Spleen (tissue), 11 donors: ENCODE measurements at regions not wholly inside any gene's neighbourhood (a gene's known extent, or its start where the extent isn't known, plus 50 kb on each side); places are given as distances from the start of the nearest gene placed in this dataset.

ENCODE experiments used
- DNase-seq: peaks from one replicate; pipeline ENCODE4 v3.0.0-alpha.2; 2020
- H3K27ac ChIP-seq, 8 donors: fragments of 200-600 bp; sonication (generic) in 7 of 8; 1 replicate in 4 of 8; 2 replicates in 4 of 8; pipeline versions ENCODE4 v1.5.0 to v1.8.0; 2016 to 2021; ENCODE audit warnings: inconsistent platforms in 4 of 8, mild to moderate bottlenecking in 4 of 8, moderate library complexity in 1 of 8
- H3K27me3 ChIP-seq, 7 donors: fragments of 200-600 bp; sonication (generic) in 6 of 7; replicated peaks in 1 of 7; 1 replicate in 4 of 7; 2 replicates in 3 of 7; pipeline versions ENCODE4 v1.5.0 to v1.8.0; 2016 to 2021; ENCODE audit warnings: inconsistent platforms in 3 of 7, mild to moderate bottlenecking in 1 of 7
- H3K36me3 ChIP-seq, 6 donors: fragments of 200-600 bp; sonication (generic) in 5 of 6; 1 replicate in 4 of 6; 2 replicates in 2 of 6; pipeline versions ENCODE4 v1.5.0 to v1.8.0; 2016 to 2021; ENCODE audit warnings: inconsistent platforms in 2 of 6
- H3K4me1 ChIP-seq, 6 donors: fragments of 200-600 bp; sonication (generic) in 5 of 6; 1 replicate in 3 of 6; 2 replicates in 3 of 6; pipeline versions ENCODE4 v1.5.0 to v1.8.0; 2016 to 2021; ENCODE audit warnings: inconsistent platforms in 3 of 6
- H3K4me3 ChIP-seq, 8 donors: fragments of 200-600 bp; sonication (generic) in 7 of 8; 1 replicate in 4 of 8; 2 replicates in 4 of 8; pipeline versions ENCODE4 v1.5.0 to v1.8.0; 2016 to 2021; ENCODE audit warnings: inconsistent platforms in 4 of 8, mild to moderate bottlenecking in 4 of 8, moderate library complexity in 2 of 8
- H3K9me3 ChIP-seq, 8 donors: fragments of 200-600 bp; sonication (generic) in 7 of 8; 1 replicate in 4 of 8; 2 replicates in 4 of 8; pipeline versions ENCODE4 v1.5.0 to v1.8.0; 2016 to 2021; ENCODE audit warnings: inconsistent platforms in 4 of 8
- POLR2A ChIP-seq, 3 donors: fragments of 450-650 bp; IDR thresholded peaks; one replicate each; pipeline ENCODE4 v1.5.1; 2017; ENCODE audit warnings: antibody characterized with exemption in 3 of 3, mild to moderate bottlenecking in 1 of 3
- POLR2AphosphoS5 ChIP-seq, 3 donors: sonication (generic); formaldehyde crosslinking; IDR thresholded peaks; one replicate each; pipeline ENCODE4 v1.5.1; 2017; ENCODE audit warnings: antibody characterized with exemption in 3 of 3
- WGBS, 5 donors: extraction: QIAGEN DNeasy Blood & Tissue Kit in 3 of 5; methylation state at CpG; one replicate each; pipeline versions ENCODE4 v1.1.5 to v1.1.7; 2013 to 2018; 5-methylcytosine and 5-hydroxymethylcytosine counted together
- intact Hi-C: fragments of 100-400 bp; cut with DNase I; formaldehyde crosslinking; loops from one replicate; pipeline ENCODE4 v1.15.0; 2023; ENCODE audit warnings: low total_unique reads
- TF ChIP-seq, protein P1 (sequence below), 11 experiments: fragments of 200-600 bp in 7 of 11; fragments of 450-650 bp in 4 of 11; sonication (generic) in 4 of 11; IDR thresholded peaks in 8 of 11; conservative IDR thresholded peaks in 3 of 11; 1 replicate in 7 of 11; 2 replicates in 4 of 11; pipeline versions ENCODE4 v1.4.0 to v1.8.0; 2016 to 2021; ENCODE audit warnings: antibody characterized with exemption in 11 of 11, inconsistent platforms in 4 of 11, mild to moderate bottlenecking in 1 of 11
- donor health status: healthy with polysubstance abuse.
- donor health status: DM: no; HTN: no; CAD: no; lungs with moderate emphysema.
- donor health status: DM: no; HTN: no; CAD: no.
- donor health status: Bipolar disorder and iron deficiency.
- donor health status: healthy.
- donor health status: DM: no; HTN: no; CAD: no.
- donor health status: DM: yes; HTN: yes; CAD: no.

DNA sequence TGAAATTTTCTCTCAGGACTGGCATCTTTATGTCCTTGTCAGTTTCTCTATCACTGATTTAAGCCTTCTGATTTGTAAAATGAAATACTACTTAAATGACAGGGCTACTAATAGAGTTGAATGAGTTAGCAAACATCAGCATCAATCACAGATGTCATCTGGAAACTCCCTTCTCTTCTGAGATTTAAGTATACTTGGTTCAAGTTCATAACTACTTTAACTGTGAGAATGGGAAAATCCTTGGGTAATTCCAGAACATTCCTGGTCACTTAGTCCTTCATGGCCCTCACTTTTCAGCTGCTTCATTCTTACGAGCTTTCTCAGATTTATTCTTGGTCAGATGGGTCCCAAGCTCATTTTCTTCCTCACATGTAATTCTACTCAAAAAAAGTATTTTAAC is 1655.3 kb upstream of the FLRT2 start:
- Histone ChIP-seq H3K4me3 (no peak overlapping the region), H3K27ac (no peak overlapping the region), H3K9me3 (peaks cover 0 to 13% (median 0%) of the 10 kb centered on the region in 8 donors), H3K36me3 (no peaks in the 10 kb centered on the region), H3K4me1 (no peaks in the 10 kb centered on the region), H3K27me3 (no peaks in the 10 kb centered on the region)
- intact Hi-C loops, result no loop called here
- DNase-seq, result no peak
- WGBS, 5 donors, result 53 to 82% (median 58%) methylated on average over 1 of the region's 1 CpG
- no peak for TF ChIP-seq POLR2AphosphoS5 (IDR thresholded peaks at IDR 0.05)
- TF ChIP-seq POLR2A (IDR thresholded peaks at IDR 0.05), result no peak

DNA sequence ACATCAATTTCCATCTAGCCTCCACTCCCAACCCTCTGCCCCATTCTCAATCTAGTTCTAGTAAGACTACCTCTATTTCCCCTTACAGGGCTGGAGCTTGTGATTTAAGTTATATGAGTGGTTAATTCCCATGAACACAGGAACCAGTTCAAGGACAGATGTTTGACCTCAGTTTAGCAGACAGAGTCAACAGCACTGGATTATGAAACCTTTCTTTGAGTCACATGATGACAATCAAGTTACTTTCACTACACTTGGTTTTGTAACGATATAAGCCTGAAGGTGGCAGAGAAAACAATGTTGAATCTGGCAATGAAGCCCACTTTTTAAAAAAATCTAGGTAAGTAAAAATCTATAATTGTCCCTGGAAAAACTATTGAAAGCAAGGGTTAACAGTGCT is 1646.2 kb upstream of the FLRT2 start:
- Histone ChIP-seq H3K36me3 (no peaks in the 10 kb centered on the region), H3K27me3 (no peaks in the 10 kb centered on the region), H3K4me3 (no peak overlapping the region), H3K9me3 (peaks cover 0 to 21% (median 5%) of the 10 kb centered on the region in 8 donors), H3K4me1 (no peaks in the 10 kb centered on the region), H3K27ac (no peak overlapping the region)
- WGBS, 5 donors, result 62 to 86% (median 69%) methylated on average over 1 of the region's 1 CpG
- DNase-seq, result no peak
- no peak for TF ChIP-seq POLR2AphosphoS5 (IDR thresholded peaks at IDR 0.05)
- TF ChIP-seq, protein P1, sequence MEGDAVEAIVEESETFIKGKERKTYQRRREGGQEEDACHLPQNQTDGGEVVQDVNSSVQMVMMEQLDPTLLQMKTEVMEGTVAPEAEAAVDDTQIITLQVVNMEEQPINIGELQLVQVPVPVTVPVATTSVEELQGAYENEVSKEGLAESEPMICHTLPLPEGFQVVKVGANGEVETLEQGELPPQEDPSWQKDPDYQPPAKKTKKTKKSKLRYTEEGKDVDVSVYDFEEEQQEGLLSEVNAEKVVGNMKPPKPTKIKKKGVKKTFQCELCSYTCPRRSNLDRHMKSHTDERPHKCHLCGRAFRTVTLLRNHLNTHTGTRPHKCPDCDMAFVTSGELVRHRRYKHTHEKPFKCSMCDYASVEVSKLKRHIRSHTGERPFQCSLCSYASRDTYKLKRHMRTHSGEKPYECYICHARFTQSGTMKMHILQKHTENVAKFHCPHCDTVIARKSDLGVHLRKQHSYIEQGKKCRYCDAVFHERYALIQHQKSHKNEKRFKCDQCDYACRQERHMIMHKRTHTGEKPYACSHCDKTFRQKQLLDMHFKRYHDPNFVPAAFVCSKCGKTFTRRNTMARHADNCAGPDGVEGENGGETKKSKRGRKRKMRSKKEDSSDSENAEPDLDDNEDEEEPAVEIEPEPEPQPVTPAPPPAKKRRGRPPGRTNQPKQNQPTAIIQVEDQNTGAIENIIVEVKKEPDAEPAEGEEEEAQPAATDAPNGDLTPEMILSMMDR (IDR thresholded peaks at IDR 0.05 in 8 of 11, conservative IDR thresholded peaks at IDR 0.05 in 3 of 11), result no peak
- no peak for TF ChIP-seq POLR2A (IDR thresholded peaks at IDR 0.05)
- intact Hi-C loops, result no loop called here

- intact Hi-C loops, result no loop called here
- TF ChIP-seq POLR2A (IDR thresholded peaks at IDR 0.05) (no peak), POLR2AphosphoS5 (IDR thresholded peaks at IDR 0.05) (no peak)
- TF ChIP-seq, protein P1 (IDR thresholded peaks at IDR 0.05 in 8 of 11, conservative IDR thresholded peaks at IDR 0.05 in 3 of 11), result no peak
- Histone ChIP-seq H3K4me1 (no peaks in the 10 kb centered on the region), H3K36me3 (no peaks in the 10 kb centered on the region), H3K27ac (no peak overlapping the region), H3K27me3 (no peaks in the 10 kb centered on the region), H3K9me3 (peaks cover 0 to 16% (median 5%) of the 10 kb centered on the region in 8 donors), H3K4me3 (no peak overlapping the region)
- 63 to 80% (median 73%) methylated on average over 4 of the region's 4 CpGs for WGBS, 5 donors
- no peak for DNase-seq
Observed at GRCh38 chr14:83885837-83886293, 1644.1 kb upstream of the FLRT2 start.

DNA sequence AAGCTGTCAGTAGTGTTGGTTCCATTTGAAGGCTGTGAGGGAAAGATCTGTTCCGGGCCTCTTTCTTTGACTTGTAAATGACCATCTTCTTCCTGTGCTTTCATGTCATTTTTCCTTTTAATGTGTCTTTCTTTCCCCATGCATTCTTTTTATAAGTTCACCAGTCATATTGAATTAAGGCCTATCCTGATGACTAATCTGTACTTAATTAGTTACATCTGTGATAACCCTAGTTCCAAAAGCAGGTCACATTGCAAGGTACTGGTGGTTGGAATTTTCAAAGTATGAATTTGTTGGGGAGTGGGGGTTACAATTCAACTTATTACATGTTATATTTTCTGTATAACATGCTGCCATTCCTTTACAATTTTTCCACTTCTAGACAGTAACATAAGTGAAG is 1642.1 kb upstream of the FLRT2 start:
- Histone ChIP-seq H3K36me3 (no peaks in the 10 kb centered on the region), H3K4me3 (no peak overlapping the region), H3K9me3 (peaks cover 0 to 14% (median 5%) of the 10 kb centered on the region in 8 donors), H3K4me1 (no peaks in the 10 kb centered on the region), H3K27ac (no peak overlapping the region), H3K27me3 (no peaks in the 10 kb centered on the region)
- intact Hi-C loops, result no loop called here
- DNase-seq, result no peak
- TF ChIP-seq POLR2AphosphoS5 (IDR thresholded peaks at IDR 0.05) (no peak), POLR2A (IDR thresholded peaks at IDR 0.05) (no peak)
- TF ChIP-seq, protein P1 (IDR thresholded peaks at IDR 0.05 in 8 of 11, conservative IDR thresholded peaks at IDR 0.05 in 3 of 11), result no peak
- 82 to 90% (median 85%) methylated on average over 1 of the region's 1 CpG for WGBS, 5 donors

GRCh38 chr14:83893447-83893846 is 1636.5 kb upstream of the FLRT2 start:
- Histone ChIP-seq H3K27ac (no peak overlapping the region), H3K4me1 (no peaks in the 10 kb centered on the region), H3K4me3 (no peak overlapping the region), H3K27me3 (no peaks in the 10 kb centered on the region), H3K36me3 (no peaks in the 10 kb centered on the region), H3K9me3 (peaks cover 0 to 9% (median 0%) of the 10 kb centered on the region in 8 donors)
- no peak for DNase-seq
- TF ChIP-seq POLR2A (IDR thresholded peaks at IDR 0.05), result no peak
- TF ChIP-seq, protein P1 (IDR thresholded peaks at IDR 0.05 in 8 of 11, conservative IDR thresholded peaks at IDR 0.05 in 3 of 11), result no peak
- TF ChIP-seq POLR2AphosphoS5 (IDR thresholded peaks at IDR 0.05), result no peak
- intact Hi-C loops, result no loop called here
